Nucleus accumbens (tissue), 56 donors: ENCODE measurements at regions not wholly inside any gene's neighbourhood (a gene's known extent, or its start where the extent isn't known, plus 50 kb on each side); places are given as distances from the start of the nearest gene placed in this dataset.
"Not testable (repeated sequence)": the region's sequence is repeated elsewhere in the genome, so short reads cannot be mapped to it uniquely, and the experiment has no call there.

Experiments used
- DNase-seq, 56 donors: peaks; one replicate each; lab custom pipeline; 2025; lab: John Stamatoyannopoulos, UW

DNA sequence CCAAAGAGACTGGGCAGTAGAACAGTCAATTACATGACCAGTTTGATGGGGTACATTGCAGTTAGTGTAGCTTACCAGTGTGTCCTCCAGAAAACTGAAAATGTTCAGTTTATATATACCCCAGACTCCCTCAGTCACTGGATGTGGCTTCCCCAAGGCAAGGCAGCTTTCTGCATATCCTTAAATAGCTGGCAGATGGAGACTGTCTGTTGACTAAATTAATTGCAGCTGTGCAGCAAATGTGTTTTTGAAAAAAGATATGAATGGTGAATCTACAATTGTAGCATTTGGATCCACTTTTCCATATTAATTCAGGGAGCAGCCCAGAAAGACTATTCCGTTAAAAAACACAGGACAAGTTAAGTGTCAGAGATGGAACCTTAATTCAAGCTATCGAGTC, 565.1 kb upstream of the CCDC179 start:
- DNase-seq: no peak

DNA sequence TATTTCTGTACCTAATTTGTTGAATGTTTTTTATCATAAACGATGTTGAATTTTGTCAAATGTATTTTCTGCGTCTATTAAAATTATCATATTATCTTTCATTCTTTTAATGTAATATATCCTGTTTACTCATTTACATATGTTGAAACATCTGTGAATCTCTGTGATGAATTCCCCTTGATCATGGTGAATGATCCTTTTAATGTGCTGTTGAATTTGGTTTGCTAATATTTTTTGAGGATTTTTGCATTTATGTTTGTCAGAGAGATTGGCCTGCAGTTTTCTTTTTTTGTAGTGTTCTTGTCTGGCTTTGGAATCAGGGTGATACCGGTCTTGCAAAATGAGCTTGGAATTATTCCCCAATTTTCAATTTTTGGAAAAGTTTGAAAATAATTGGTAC, 569.3 kb upstream of the CCDC179 start:
- no peak for DNase-seq

GRCh38 chr11:23453522-23453921, 593.2 kb upstream of the CCDC179 start:
- no peak for DNase-seq

- DNase-seq: no peak
These were observed 595.1 kb upstream of the CCDC179 start for GRCh38 chr11:23455321-23455891.

DNA sequence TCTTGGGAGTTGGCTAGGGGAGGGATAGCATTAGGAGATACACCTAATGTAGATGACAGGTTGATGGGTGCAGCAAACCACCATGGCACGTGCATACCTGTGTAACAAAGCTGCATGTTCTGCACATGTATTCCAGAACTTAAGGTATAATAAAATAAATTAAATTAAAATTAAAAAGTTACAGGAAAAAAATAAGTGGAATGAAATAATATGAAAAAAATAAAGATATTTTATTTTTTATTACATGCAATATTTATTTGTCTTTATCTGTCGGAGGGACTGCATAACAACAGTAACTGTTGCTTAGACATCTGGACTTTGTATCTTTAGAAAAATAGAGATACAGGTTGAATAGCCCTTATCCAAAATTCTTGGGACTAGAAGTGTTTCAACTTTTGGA, 597.4 kb upstream of the CCDC179 start:
- no peak for DNase-seq

- DNase-seq: no peak
These were observed 611.6 kb upstream of the CCDC179 start for GRCh38 chr11:23471878-23472277.

GRCh38 chr11:23473782-23474181, 613.5 kb upstream of the CCDC179 start:
- no peak for DNase-seq

GRCh38 chr11:23480736-23481135, 620.5 kb upstream of the CCDC179 start:
- DNase-seq: no peak

DNA sequence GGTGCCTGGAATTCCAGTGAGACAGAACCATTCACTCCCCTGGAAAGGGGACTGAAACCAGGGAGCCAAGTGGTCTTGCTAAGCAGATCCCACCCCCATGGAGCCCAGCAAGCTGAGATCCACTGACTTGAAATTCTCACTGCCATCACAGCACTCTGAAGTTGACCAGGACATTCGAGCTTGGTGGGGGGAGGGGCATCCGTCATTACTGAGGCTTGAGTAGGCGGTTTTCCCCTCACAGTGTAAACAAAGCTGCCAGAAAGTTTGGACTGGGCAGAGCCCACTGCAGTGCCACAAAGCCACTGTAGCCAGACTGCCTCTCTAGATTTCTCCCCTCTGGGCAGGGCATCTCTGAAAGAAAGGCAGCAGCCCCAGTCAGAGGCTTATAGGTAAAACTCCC, 623.9 kb upstream of the CCDC179 start:
- not testable (repeated sequence) for DNase-seq

GRCh38 chr11:23484618-23485017, 624.3 kb upstream of the CCDC179 start:
- DNase-seq: not testable (repeated sequence)

GRCh38 chr11:23490557-23491235, 630.4 kb upstream of the CCDC179 start:
- DNase-seq: no peak

DNA sequence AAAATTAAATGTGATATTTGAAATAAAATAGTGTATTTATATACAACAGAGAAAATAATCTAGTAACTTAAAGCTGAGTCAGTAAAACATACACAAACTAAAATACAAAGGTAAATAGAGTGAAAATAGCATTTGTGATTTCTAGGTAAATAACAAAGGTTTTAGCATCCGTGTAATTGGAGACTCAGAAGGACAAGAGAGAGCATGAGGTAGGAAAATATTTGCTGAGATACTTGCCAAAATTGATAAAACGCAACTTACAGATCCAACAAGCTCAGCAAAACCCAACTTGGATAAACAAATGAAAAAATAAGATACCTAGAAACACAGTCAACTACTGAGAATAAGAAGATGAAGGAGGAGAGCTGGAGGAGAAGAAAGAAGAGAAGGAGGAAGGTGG, 634.7 kb upstream of the CCDC179 start:
- DNase-seq: no peak

- DNase-seq: no peak
These were observed 636.1 kb upstream of the CCDC179 start for GRCh38 chr11:23496340-23496739.

GRCh38 chr11:23497040-23497439, 636.8 kb upstream of the CCDC179 start:
- DNase-seq: no peak

DNA sequence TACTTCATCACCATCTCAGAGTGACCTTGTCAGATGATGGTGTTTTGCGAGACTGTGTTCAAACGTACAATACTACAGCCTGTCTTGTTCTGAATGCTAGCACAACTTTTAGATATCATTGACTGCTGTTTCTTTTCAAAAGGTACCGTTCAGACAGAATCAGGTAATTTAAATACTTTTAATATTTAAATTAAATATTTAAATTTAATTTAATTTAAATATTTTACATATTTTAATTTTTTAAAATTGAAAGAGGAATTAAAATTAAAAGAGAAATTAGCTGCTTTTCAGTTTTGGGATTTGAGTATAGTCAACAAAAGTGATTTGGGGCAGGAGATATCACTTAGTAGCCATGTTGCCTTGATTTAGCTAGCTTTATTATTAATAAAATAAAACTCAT, 642.1 kb upstream of the CCDC179 start:
- no peak for DNase-seq

DNA sequence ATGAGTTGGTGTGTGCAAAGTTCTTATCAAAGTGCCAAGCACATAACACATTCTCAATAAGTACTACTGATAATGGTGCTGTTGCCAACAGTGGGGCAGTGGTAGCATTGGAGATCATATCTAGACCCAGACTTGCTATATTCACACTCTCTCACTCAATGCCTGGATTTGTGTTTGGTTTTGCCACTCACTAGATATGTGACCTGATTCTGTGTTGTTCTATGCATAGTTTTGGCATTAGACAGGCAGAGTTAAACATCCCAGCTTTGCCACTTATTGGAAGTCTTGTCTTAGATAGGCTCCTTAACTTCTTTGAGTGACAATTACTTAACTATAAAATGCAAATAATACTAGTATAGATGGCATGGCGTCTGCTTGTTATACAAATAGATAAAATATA, 642.6 kb upstream of the CCDC179 start:
- no peak for DNase-seq

DNA sequence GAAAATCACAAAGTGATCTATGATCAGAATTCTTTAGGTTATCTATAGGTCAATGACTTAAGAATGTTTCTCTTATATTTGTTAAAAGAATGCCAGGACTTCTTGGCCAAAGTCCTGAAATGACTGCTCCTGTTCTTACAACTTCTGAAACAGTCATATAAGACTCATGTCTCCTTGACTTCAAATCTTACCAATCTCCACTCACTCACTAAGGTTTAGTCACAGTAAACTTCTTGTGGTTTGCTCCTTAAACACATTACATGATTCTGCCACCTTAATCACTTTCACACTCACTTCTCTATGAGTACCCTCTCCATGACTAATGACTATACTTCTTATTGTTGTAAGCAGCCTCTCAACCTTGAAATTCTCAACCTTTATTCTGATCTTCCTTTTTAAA, 648.7 kb upstream of the CCDC179 start:
- no peak for DNase-seq

GRCh38 chr11:23509821-23510220, 649.5 kb upstream of the CCDC179 start:
- DNase-seq: no peak

GRCh38 chr11:23519194-23519593, 658.9 kb upstream of the CCDC179 start:
- no peak for DNase-seq

- DNase-seq: no peak
These were observed 660.1 kb upstream of the CCDC179 start for GRCh38 chr11:23520226-23520960.

- no peak for DNase-seq
These were observed 676.6 kb upstream of the CCDC179 start for GRCh38 chr11:23536907-23537306.

GRCh38 chr11:23539556-23539955, 679.3 kb upstream of the CCDC179 start:
- DNase-seq: no peak
